Neural progenitor cell (in vitro differentiated cells): ENCODE measurements at regions not wholly inside any gene's neighbourhood (a gene's known extent, or its start where the extent isn't known, plus 50 kb on each side); places are given as distances from the start of the nearest gene placed in this dataset.

Experiments
- DNase-seq: peaks from one replicate; pipeline ENCODE4 v3.0.0-alpha.2; 2016; ENCODE audit warnings: low spot score
- H2AFZ ChIP-seq: fragments of 200-600 bp; sonication (generic); replicated peaks from 2 replicates; pipeline ENCODE4 v1.6.1; 2016; ENCODE audit warnings: antibody characterized with exemption
- H3F3A ChIP-seq: fragments of 200-600 bp; sonication (generic); 2 replicates; pipeline ENCODE4 v1.6.1; 2016; ENCODE audit warnings: antibody characterized with exemption, low read depth
- H3K27ac ChIP-seq: fragments of 200-600 bp; sonication (generic); 2 replicates; pipeline ENCODE4 v1.5.1; 2016; ENCODE audit warnings: mild to moderate bottlenecking
- H3K27me3 ChIP-seq: fragments of 200-600 bp; sonication (generic); 2 replicates; pipeline ENCODE4 v1.6.1; 2016; ENCODE audit warnings: mild to moderate bottlenecking, moderate library complexity
- H3K36me3 ChIP-seq: fragments of 200-600 bp; sonication (generic); 2 replicates; pipeline ENCODE4 v1.5.1; 2016
- H3K4me1 ChIP-seq: fragments of 200-600 bp; sonication (generic); 2 replicates; pipeline ENCODE4 v1.6.1; 2016; ENCODE audit warnings: mixed run types
- H3K4me2 ChIP-seq: fragments of 200-600 bp; sonication (generic); 2 replicates; pipeline ENCODE4 v1.6.1; 2016
- H3K4me3 ChIP-seq: fragments of 200-600 bp; sonication (generic); 2 replicates; pipeline ENCODE4 v1.5.1; 2016
- H3K79me2 ChIP-seq: fragments of 200-600 bp; sonication (generic); 2 replicates; pipeline ENCODE4 v1.6.1; 2016; ENCODE audit warnings: low read depth
- H3K9ac ChIP-seq: fragments of 200-600 bp; sonication (generic); 2 replicates; pipeline ENCODE4 v1.6.1; 2016
- H3K9me3 ChIP-seq: fragments of 200-600 bp; sonication (generic); 2 replicates; pipeline ENCODE4 v1.5.1; 2016; ENCODE audit warnings: low read depth
- H4K20me1 ChIP-seq: fragments of 200-600 bp; sonication (generic); 2 replicates; pipeline ENCODE4 v1.6.1; 2016; ENCODE audit warnings: low read depth
- H3K27ac Mint-ChIP-seq: 3 replicates; pipeline ENCODE4 v1.8.0; 2021; ENCODE audit warnings: mixed read lengths
- H3K27me3 Mint-ChIP-seq: 2 replicates; pipeline ENCODE4 v1.8.0; 2022; ENCODE audit warnings: low read depth, mild to moderate bottlenecking, inconsistent platforms, moderate library complexity, mixed read lengths; ENCODE audit not compliant: insufficient read depth
- H3K36me3 Mint-ChIP-seq: 3 replicates; pipeline ENCODE4 v1.8.0; 2021; ENCODE audit warnings: mixed read lengths
- H3K4me1 Mint-ChIP-seq: 3 replicates; pipeline ENCODE4 v1.8.0; 2021; ENCODE audit warnings: mixed read lengths
- H3K4me3 Mint-ChIP-seq: 3 replicates; pipeline ENCODE4 v1.8.0; 2021; ENCODE audit warnings: mild to moderate bottlenecking, moderate library complexity, mixed read lengths
- H3K9me3 Mint-ChIP-seq: 3 replicates; pipeline ENCODE4 v1.8.0; 2020; ENCODE audit warnings: mixed read lengths
- EZH2 ChIP-seq: fragments of 200-600 bp; sonication (generic); IDR thresholded peaks from 2 replicates; pipeline ENCODE4 v1.6.1; 2017; ENCODE audit warnings: antibody characterized with exemption, mild to moderate bottlenecking, moderate library complexity
- EZH2phosphoT487 ChIP-seq: fragments of 200-600 bp; sonication (generic); IDR thresholded peaks from 2 replicates; pipeline ENCODE4 v1.6.1; 2017; ENCODE audit warnings: antibody characterized with exemption
- TF ChIP-seq, protein P1 (sequence below): fragments of 200-600 bp; sonication (generic); IDR thresholded peaks from 2 replicates; pipeline ENCODE4 v1.5.1; 2017; ENCODE audit warnings: antibody characterized with exemption, mild to moderate bottlenecking

DNA sequence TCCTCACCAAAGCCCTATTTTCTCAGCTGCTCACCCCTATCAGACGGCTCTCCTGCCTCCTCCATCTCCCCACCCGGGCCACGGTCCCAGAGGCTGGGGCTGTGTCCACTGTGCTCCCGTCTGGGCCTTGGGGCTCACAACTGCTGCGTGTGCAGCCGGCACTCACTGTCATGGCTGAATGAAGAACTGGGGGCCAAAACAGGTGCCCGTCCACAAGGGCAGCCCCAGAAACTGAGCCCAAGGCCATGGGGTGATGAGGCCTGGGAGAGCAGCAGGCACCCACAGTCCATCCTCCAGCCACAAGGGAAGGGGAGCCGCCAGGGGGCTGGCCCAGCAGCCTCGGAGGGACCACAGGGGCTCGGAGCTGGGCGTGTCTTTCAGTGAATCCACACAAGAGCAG lies 159.5 kb downstream of the DLL1 start:
- no peak for DNase-seq
- H3K79me2 ChIP-seq: no peaks in the 10 kb centered on the region
- no peaks in the 10 kb centered on the region for H3K36me3 ChIP-seq
- H4K20me1 ChIP-seq: no peaks in the 10 kb centered on the region
- no peaks in the 10 kb centered on the region for H3K9me3 ChIP-seq
- Mint-ChIP-seq H3K27me3 (peaks cover 8% of the 10 kb centered on the region), H3K9me3 (peaks cover 4% of the 10 kb centered on the region), H3K27ac (peak overlapping the region; percentile 79), H3K4me3 (no peak overlapping the region), H3K4me1 (peaks cover 22% of the 10 kb centered on the region), H3K36me3 (no peaks in the 10 kb centered on the region)
- H3K4me1 ChIP-seq: peaks cover 7% of the 10 kb centered on the region
- no peak overlapping the region for H3K4me3 ChIP-seq
- TF ChIP-seq, protein P1, sequence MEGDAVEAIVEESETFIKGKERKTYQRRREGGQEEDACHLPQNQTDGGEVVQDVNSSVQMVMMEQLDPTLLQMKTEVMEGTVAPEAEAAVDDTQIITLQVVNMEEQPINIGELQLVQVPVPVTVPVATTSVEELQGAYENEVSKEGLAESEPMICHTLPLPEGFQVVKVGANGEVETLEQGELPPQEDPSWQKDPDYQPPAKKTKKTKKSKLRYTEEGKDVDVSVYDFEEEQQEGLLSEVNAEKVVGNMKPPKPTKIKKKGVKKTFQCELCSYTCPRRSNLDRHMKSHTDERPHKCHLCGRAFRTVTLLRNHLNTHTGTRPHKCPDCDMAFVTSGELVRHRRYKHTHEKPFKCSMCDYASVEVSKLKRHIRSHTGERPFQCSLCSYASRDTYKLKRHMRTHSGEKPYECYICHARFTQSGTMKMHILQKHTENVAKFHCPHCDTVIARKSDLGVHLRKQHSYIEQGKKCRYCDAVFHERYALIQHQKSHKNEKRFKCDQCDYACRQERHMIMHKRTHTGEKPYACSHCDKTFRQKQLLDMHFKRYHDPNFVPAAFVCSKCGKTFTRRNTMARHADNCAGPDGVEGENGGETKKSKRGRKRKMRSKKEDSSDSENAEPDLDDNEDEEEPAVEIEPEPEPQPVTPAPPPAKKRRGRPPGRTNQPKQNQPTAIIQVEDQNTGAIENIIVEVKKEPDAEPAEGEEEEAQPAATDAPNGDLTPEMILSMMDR: no peak
- no peak for TF ChIP-seq EZH2phosphoT487
- H3K4me2 ChIP-seq: no peak overlapping the region
- no peaks in the 10 kb centered on the region for H3K27me3 ChIP-seq
- H2AFZ ChIP-seq: no peak overlapping the region
- no peak overlapping the region for H3K9ac ChIP-seq
- H3F3A ChIP-seq: no peaks in the 10 kb centered on the region
- H3K27ac ChIP-seq: no peak overlapping the region

DNA sequence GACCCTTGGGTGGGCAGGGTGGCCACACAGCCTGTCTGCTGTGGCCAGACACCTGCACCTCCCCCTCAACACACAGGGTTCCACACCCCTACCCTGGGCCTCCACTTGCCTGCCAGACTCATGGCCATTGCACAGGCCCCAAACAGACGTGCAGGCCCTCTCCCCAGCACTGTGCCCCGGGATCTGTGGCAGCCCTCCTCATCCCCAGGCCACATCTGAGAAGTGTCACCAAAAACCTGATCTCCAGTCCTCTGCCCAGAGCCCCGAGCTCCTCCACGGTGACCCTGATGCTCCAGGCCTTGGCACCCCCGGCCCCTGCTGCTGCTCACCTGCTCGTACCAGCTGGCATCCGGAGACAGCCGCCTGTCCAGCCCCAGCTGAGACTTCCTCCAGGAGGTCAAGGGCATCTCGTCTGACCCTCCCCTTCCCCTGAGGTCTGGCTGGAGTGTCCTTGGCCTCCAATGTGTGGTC lies 160.1 kb downstream of the DLL1 start:
- Histone ChIP-seq H2AFZ (no peak overlapping the region), H3K4me3 (no peak overlapping the region), H3F3A (no peaks in the 10 kb centered on the region), H3K79me2 (no peaks in the 10 kb centered on the region), H3K9me3 (no peaks in the 10 kb centered on the region), H3K4me2 (no peak overlapping the region), H4K20me1 (no peaks in the 10 kb centered on the region), H3K27ac (no peak overlapping the region), H3K4me1 (peaks cover 7% of the 10 kb centered on the region), H3K36me3 (no peaks in the 10 kb centered on the region), H3K9ac (no peak overlapping the region), H3K27me3 (no peaks in the 10 kb centered on the region)
- Mint-ChIP-seq H3K4me3 (no peak overlapping the region), H3K27ac (no peak overlapping the region), H3K4me1 (peaks cover 25% of the 10 kb centered on the region), H3K27me3 (peaks cover 8% of the 10 kb centered on the region), H3K36me3 (no peaks in the 10 kb centered on the region), H3K9me3 (peaks cover 4% of the 10 kb centered on the region)
- TF ChIP-seq, protein P1: no peak
- TF ChIP-seq EZH2phosphoT487 (no peak), EZH2 (no peak)
- DNase-seq: no peak

DNA sequence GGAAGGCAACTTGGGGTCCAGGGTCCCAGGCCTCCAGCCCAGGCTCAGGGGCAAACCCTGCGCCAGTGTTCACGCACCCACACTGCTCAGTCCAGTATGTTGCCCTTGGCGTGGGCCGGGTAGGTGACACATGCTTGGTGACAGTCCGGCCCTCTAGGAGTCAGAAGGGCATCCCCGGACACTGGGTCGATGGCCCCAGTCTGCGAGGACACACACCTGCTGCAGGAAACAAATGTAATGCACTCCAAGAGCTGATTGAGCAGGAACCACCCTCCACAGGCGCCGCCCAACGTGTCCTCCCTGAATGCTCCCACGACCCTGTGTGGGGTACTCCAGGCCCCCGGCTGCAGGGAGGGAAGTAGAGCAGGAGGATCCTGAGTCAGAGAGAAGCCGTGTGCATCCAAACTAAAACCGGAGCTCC lies 160.7 kb downstream of the DLL1 start:
- no peak for DNase-seq
- H3K27me3 Mint-ChIP-seq: peaks cover 5% of the 10 kb centered on the region
- no peaks in the 10 kb centered on the region for H3K36me3 Mint-ChIP-seq
- peaks cover under 1% of the 10 kb centered on the region for H3K9me3 Mint-ChIP-seq
- Histone ChIP-seq H3K4me1 (peaks cover 7% of the 10 kb centered on the region), H4K20me1 (no peaks in the 10 kb centered on the region), H3K36me3 (no peaks in the 10 kb centered on the region), H3K79me2 (no peaks in the 10 kb centered on the region), H3K27me3 (no peaks in the 10 kb centered on the region), H3K4me3 (no peak overlapping the region), H3K9ac (no peak overlapping the region), H3F3A (no peaks in the 10 kb centered on the region), H3K27ac (no peak overlapping the region), H3K4me2 (no peak overlapping the region), H2AFZ (no peak overlapping the region), H3K9me3 (no peaks in the 10 kb centered on the region)
- TF ChIP-seq, protein P1: no peak
- no peak for TF ChIP-seq EZH2
- no peak for TF ChIP-seq EZH2phosphoT487
- peak overlapping the region; percentile 50 for H3K4me3 Mint-ChIP-seq
- peaks cover 26% of the 10 kb centered on the region for H3K4me1 Mint-ChIP-seq
- H3K27ac Mint-ChIP-seq: peak overlapping the region; percentile 53
